HCT116 (cell line): ENCODE measurements at regions not wholly inside any gene's neighbourhood (a gene's known extent, or its start where the extent isn't known, plus 50 kb on each side); places are given as distances from the start of the nearest gene placed in this dataset.

ENCODE experiments used
- EZH2 ChIP-seq: fragments of 200-600 bp; sonication (generic); IDR thresholded peaks from 2 replicates; pipeline ENCODE4 v1.6.1; 2017; ENCODE audit warnings: antibody characterized with exemption, mixed run types
- EZH2phosphoT487 ChIP-seq: fragments of 200-600 bp; IDR thresholded peaks from 2 replicates; pipeline ENCODE4 v1.6.1; 2018; ENCODE audit warnings: antibody characterized with exemption, borderline replicate concordance
- JUND ChIP-seq: IDR thresholded peaks from 2 replicates; pipeline ENCODE4 v1.6.1; 2012
- POLR2A ChIP-seq: IDR thresholded peaks from 2 replicates; pipeline ENCODE4 v1.7.0; 2011; ENCODE audit warnings: borderline replicate concordance; ENCODE audit not compliant: insufficient read depth, insufficient read length; ENCODE audit errors: extremely low read depth
- SP1 ChIP-seq: IDR thresholded peaks from 2 replicates; pipeline ENCODE4 v1.6.1; 2012; ENCODE audit warnings: low read depth
- SRF ChIP-seq: IDR thresholded peaks from 2 replicates; pipeline ENCODE4 v1.6.1; 2012; ENCODE audit warnings: low read depth
- TF ChIP-seq, protein P1 (sequence below), 3 experiments: fragments of 200-600 bp in 1 of 3; sonication (generic) in 1 of 3; IDR thresholded peaks in 2 of 3; conservative IDR thresholded peaks in 1 of 3; 2 replicates each; pipeline ENCODE4 v1.5.1; 2012 to 2017; ENCODE audit warnings: low read depth in 2 of 3, low read length in 2 of 3, antibody characterized with exemption in 1 of 3, borderline replicate concordance in 1 of 3, control low read depth in 1 of 3, mild to moderate bottlenecking in 1 of 3, mixed read lengths in 1 of 3, mixed run types in 1 of 3, moderate library complexity in 1 of 3; ENCODE audit not compliant: insufficient read depth in 1 of 3
- TF ChIP-seq, protein P2 (sequence below): IDR thresholded peaks from 2 replicates; pipeline ENCODE4 v1.6.1; 2011; ENCODE audit warnings: mild to moderate bottlenecking, low read length, moderate library complexity; ENCODE audit not compliant: insufficient replicate concordance; ENCODE audit errors: extremely low read depth
- TF ChIP-seq, protein P3 (sequence below): IDR thresholded peaks from 2 replicates; pipeline ENCODE4 v1.6.1; 2012

DNA sequence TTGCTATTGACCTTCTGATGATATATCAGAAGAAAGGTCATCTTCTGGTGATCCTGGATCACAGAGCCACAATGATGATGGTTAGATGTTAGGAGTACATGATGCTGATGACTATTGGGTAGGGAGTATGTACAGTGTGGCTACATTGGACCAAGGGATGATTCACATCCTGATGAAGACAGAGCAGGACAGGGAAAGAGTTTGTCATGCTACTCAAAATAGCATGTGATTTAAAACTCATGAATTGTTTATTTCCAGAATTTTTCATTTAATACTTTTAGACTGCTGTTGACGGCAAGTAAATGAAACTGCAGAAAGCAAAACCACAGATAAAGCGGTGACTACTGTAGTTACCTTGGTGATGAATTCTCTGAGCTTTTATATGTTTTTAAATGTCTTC lies 397.3 kb downstream of the PPP1R3A start:
- no peak for TF ChIP-seq POLR2A
- TF ChIP-seq, protein P1, sequence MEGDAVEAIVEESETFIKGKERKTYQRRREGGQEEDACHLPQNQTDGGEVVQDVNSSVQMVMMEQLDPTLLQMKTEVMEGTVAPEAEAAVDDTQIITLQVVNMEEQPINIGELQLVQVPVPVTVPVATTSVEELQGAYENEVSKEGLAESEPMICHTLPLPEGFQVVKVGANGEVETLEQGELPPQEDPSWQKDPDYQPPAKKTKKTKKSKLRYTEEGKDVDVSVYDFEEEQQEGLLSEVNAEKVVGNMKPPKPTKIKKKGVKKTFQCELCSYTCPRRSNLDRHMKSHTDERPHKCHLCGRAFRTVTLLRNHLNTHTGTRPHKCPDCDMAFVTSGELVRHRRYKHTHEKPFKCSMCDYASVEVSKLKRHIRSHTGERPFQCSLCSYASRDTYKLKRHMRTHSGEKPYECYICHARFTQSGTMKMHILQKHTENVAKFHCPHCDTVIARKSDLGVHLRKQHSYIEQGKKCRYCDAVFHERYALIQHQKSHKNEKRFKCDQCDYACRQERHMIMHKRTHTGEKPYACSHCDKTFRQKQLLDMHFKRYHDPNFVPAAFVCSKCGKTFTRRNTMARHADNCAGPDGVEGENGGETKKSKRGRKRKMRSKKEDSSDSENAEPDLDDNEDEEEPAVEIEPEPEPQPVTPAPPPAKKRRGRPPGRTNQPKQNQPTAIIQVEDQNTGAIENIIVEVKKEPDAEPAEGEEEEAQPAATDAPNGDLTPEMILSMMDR (IDR thresholded peaks at IDR 0.05 in 2 of 3, conservative IDR thresholded peaks at IDR 0.05 in 1 of 3; ENCODE audit: borderline replicate concordance in 1 of 3, insufficient read depth in 1 of 3, low read depth in 2 of 3, low read length in 2 of 3), result no peak
- TF ChIP-seq, protein P2, sequence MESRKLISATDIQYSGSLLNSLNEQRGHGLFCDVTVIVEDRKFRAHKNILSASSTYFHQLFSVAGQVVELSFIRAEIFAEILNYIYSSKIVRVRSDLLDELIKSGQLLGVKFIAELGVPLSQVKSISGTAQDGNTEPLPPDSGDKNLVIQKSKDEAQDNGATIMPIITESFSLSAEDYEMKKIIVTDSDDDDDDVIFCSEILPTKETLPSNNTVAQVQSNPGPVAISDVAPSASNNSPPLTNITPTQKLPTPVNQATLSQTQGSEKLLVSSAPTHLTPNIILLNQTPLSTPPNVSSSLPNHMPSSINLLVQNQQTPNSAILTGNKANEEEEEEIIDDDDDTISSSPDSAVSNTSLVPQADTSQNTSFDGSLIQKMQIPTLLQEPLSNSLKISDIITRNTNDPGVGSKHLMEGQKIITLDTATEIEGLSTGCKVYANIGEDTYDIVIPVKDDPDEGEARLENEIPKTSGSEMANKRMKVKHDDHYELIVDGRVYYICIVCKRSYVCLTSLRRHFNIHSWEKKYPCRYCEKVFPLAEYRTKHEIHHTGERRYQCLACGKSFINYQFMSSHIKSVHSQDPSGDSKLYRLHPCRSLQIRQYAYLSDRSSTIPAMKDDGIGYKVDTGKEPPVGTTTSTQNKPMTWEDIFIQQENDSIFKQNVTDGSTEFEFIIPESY, result no peak
- no peak for TF ChIP-seq EZH2
- no peak for TF ChIP-seq JUND
- TF ChIP-seq, protein P3, sequence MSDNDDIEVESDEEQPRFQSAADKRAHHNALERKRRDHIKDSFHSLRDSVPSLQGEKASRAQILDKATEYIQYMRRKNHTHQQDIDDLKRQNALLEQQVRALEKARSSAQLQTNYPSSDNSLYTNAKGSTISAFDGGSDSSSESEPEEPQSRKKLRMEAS, result no peak
- no peak for TF ChIP-seq SP1
- TF ChIP-seq EZH2phosphoT487, result no peak
- no peak for TF ChIP-seq SRF
